ENCODE measurements at regions not wholly inside any gene's neighbourhood (a gene's known extent, or its start where the extent isn't known, plus 50 kb on each side); places are given as distances from the start of the nearest gene placed in this dataset.

- ATAC-seq (no peak), DNase-seq (no peak)
Observed at GRCh38 chr2:76450024-76450475, 739.3 kb upstream of the GCFC2 start.

GRCh38 chr2:76448956-76449355 lies 738.2 kb upstream of the GCFC2 start:
- ATAC-seq (no peak), DNase-seq (no peak)

GRCh38 chr2:76447294-76447693 lies 736.6 kb upstream of the GCFC2 start:
- ATAC-seq: no peak
- no peak for DNase-seq

GRCh38 chr2:76446872-76447271 lies 736.2 kb upstream of the GCFC2 start:
- no peak for ATAC-seq
- no peak for DNase-seq

GRCh38 chr2:76445880-76446279 lies 735.2 kb upstream of the GCFC2 start:
- no peak for ATAC-seq

GRCh38 chr2:76444732-76445131 lies 734.0 kb upstream of the GCFC2 start:
- no peak for DNase-seq
- ATAC-seq: no peak

More at GRCh38 chr2:76445880-76446279, 735.2 kb upstream of the GCFC2 start:
- no peak for DNase-seq

- no peak for DNase-seq
- no peak for ATAC-seq
Observed at GRCh38 chr2:76437564-76437963, 726.8 kb upstream of the GCFC2 start.

- DNase-seq (no peak), ATAC-seq (no peak)
Observed at GRCh38 chr2:76429374-76429773, 718.7 kb upstream of the GCFC2 start.

GRCh38 chr2:76427452-76427851 lies 716.7 kb upstream of the GCFC2 start:
- ATAC-seq (no peak), DNase-seq (no peak)

- ATAC-seq: no peak
Observed at GRCh38 chr2:76415821-76416220, 705.1 kb upstream of the GCFC2 start.

GRCh38 chr2:76413436-76413835 lies 702.7 kb upstream of the GCFC2 start:
- no peak for DNase-seq
- no peak for ATAC-seq

More at GRCh38 chr2:76415821-76416220, 705.1 kb upstream of the GCFC2 start:
- DNase-seq: no peak

GRCh38 chr2:76406134-76406855 lies 695.6 kb upstream of the GCFC2 start:
- no peak for ATAC-seq

GRCh38 chr2:76393356-76393755 lies 682.6 kb upstream of the GCFC2 start:
- no peak for ATAC-seq

More at GRCh38 chr2:76406134-76406855, 695.6 kb upstream of the GCFC2 start:
- DNase-seq: no peak

GRCh38 chr2:76391678-76392077 lies 681.0 kb upstream of the GCFC2 start:
- DNase-seq (no peak), ATAC-seq (no peak)

More at GRCh38 chr2:76393356-76393755, 682.6 kb upstream of the GCFC2 start:
- DNase-seq: no peak

- ATAC-seq (no peak), DNase-seq (no peak)
Observed at GRCh38 chr2:76387294-76387693, 676.6 kb upstream of the GCFC2 start.

- ATAC-seq: no peak
- no peak for DNase-seq
Observed at GRCh38 chr2:76385943-76386342, 675.2 kb upstream of the GCFC2 start.

GRCh38 chr2:76381624-76382023 lies 670.9 kb upstream of the GCFC2 start:
- ATAC-seq (no peak), DNase-seq (no peak)

GRCh38 chr2:76378140-76378539 lies 667.4 kb upstream of the GCFC2 start:
- DNase-seq (no peak), ATAC-seq (no peak)

- DNase-seq: no peak
- ATAC-seq: no peak
Observed at GRCh38 chr2:76341439-76341838, 630.7 kb upstream of the GCFC2 start.

GRCh38 chr2:76332871-76333270 lies 622.2 kb upstream of the GCFC2 start:
- DNase-seq: no peak
- no peak for ATAC-seq

GRCh38 chr2:76330865-76331264 lies 620.1 kb upstream of the GCFC2 start:
- DNase-seq: no peak
- ATAC-seq: no peak

GRCh38 chr2:76326636-76327035 lies 615.9 kb upstream of the GCFC2 start:
- no peak for DNase-seq
- ATAC-seq: no peak

GRCh38 chr2:76323381-76323780 lies 612.7 kb upstream of the GCFC2 start:
- ATAC-seq: no peak
- no peak for DNase-seq

GRCh38 chr2:76320716-76321115 lies 610.0 kb upstream of the GCFC2 start:
- no peak for ATAC-seq
- DNase-seq: no peak
